IMR-90 (cell line): ENCODE measurements at regions not wholly inside any gene's neighbourhood (a gene's known extent, or its start where the extent isn't known, plus 50 kb on each side); places are given as distances from the start of the nearest gene placed in this dataset.

Experiments
- ATAC-seq: fragments of 200-7000 bp; cut with Tn5 transposase; 2 replicates; pipeline ENCODE4 v1.9.1; 2020; ENCODE audit warnings: low read depth, mild to moderate bottlenecking, moderate library complexity
- BruUV-seq: library from RNA; stranded (reverse); fragments of 400-500 nt; replicated peaks from 2 replicates; lab custom pipeline; 2021; lab: Mats Ljungman, UMichigan
- CTCF ChIA-PET: fragments of 300-600 bp; formaldehyde crosslinking; extraction: SDS; loops from one replicate; lab custom pipeline; 2021; ENCODE audit warnings: antibody characterized with exemption; lab: Yijun Ruan, JAX
- POLR2A ChIA-PET: fragments of 300-600 bp; sonication (Branson Sonifier 250); formaldehyde crosslinking; loops from one replicate; lab custom pipeline; 2022; ENCODE audit warnings: antibody characterized with exemption; ENCODE audit not compliant: unreplicated experiment; lab: Charles Lee
- DNase-seq: peaks from one replicate; pipeline ENCODE4 v3.0.0; 2013
- H2AFZ ChIP-seq: replicated peaks from 2 replicates; pipeline ENCODE3; 2013; ENCODE audit warnings: low read length, mild to moderate bottlenecking; ENCODE audit not compliant: poor library complexity
- H2AK5ac ChIP-seq: 2 replicates; pipeline ENCODE4 v1.6.1; 2013; ENCODE audit warnings: low read depth, low read length, inconsistent platforms
- H2AK9ac ChIP-seq: replicated peaks from 2 replicates; pipeline ENCODE3; 2013; ENCODE audit warnings: mild to moderate bottlenecking, low read depth, low read length, moderate library complexity; ENCODE audit not compliant: poor library complexity
- H2BK120ac ChIP-seq: 2 replicates; pipeline ENCODE4 v1.6.1; 2013; ENCODE audit warnings: low read depth, low read length, inconsistent platforms
- H2BK15ac ChIP-seq: 3 replicates; pipeline ENCODE4 v1.6.1; 2013; ENCODE audit warnings: low read depth, low read length, inconsistent platforms
- H2BK20ac ChIP-seq: 2 replicates; pipeline ENCODE4 v1.6.1; 2013; ENCODE audit warnings: low read depth, mild to moderate bottlenecking, inconsistent platforms, low read length, moderate library complexity
- H2BK5ac ChIP-seq: 2 replicates; pipeline ENCODE4 v1.6.1; 2013; ENCODE audit warnings: mild to moderate bottlenecking, low read depth, low read length, inconsistent platforms; ENCODE audit not compliant: poor library complexity, severe bottlenecking
- H3K14ac ChIP-seq: replicated peaks from 2 replicates; pipeline ENCODE4 v1.6.1; 2013; ENCODE audit warnings: low read depth, low read length, inconsistent platforms
- H3K18ac ChIP-seq: 2 replicates; pipeline ENCODE4 v1.6.1; 2013; ENCODE audit warnings: low read depth, low read length, control low read depth
- H3K23ac ChIP-seq: 2 replicates; pipeline ENCODE4 v1.6.1; 2013; ENCODE audit warnings: low read depth, low read length, inconsistent platforms
- H3K27ac ChIP-seq: 2 replicates; pipeline ENCODE4 v1.5.1; 2013; ENCODE audit warnings: mild to moderate bottlenecking, control low read depth, low read length; ENCODE audit not compliant: insufficient read depth
- H3K27me3 ChIP-seq: 2 replicates; pipeline ENCODE4 v1.6.1; 2013; ENCODE audit warnings: low read length; ENCODE audit not compliant: control insufficient read depth, insufficient read depth
- H3K36me3 ChIP-seq: 2 replicates; pipeline ENCODE4 v1.6.1; 2013; ENCODE audit warnings: low read length, mixed read lengths; ENCODE audit not compliant: control insufficient read depth, insufficient read depth
- H3K4ac ChIP-seq: 2 replicates; pipeline ENCODE4 v1.6.1; 2013; ENCODE audit warnings: low read depth, low read length, inconsistent platforms
- H3K4me1 ChIP-seq: 2 replicates; pipeline ENCODE4 v1.6.1; 2013; ENCODE audit warnings: low read length, mixed read lengths; ENCODE audit not compliant: control insufficient read depth, insufficient read depth
- H3K4me2 ChIP-seq: 2 replicates; pipeline ENCODE4 v1.6.1; 2013; ENCODE audit warnings: low read depth, mild to moderate bottlenecking, control low read depth, low read length, moderate library complexity
- H3K4me3 ChIP-seq: 2 replicates; pipeline ENCODE4 v1.5.1; 2013; ENCODE audit warnings: low read depth, mild to moderate bottlenecking, control low read depth, low read length, moderate library complexity; ENCODE audit not compliant: insufficient read depth
- H3K56ac ChIP-seq: 2 replicates; pipeline ENCODE4 v1.6.1; 2013; ENCODE audit warnings: low read length, inconsistent platforms; ENCODE audit not compliant: insufficient read depth; ENCODE audit errors: extremely low read depth
- H3K79me1 ChIP-seq, 2 experiments: 2 replicates each; pipeline ENCODE4 v1.6.1; 2013; ENCODE audit warnings: low read length in 2 of 2, inconsistent platforms in 1 of 2, low read depth in 1 of 2
- H3K9ac ChIP-seq: 2 replicates; pipeline ENCODE4 v1.6.1; 2013; ENCODE audit warnings: low read depth, low read length, control low read depth
- H3K9me1 ChIP-seq: 2 replicates; pipeline ENCODE4 v1.6.1; 2013; ENCODE audit warnings: low read length, inconsistent platforms; ENCODE audit not compliant: insufficient read depth
- H3K9me3 ChIP-seq: 2 replicates; pipeline ENCODE4 v1.6.1; 2013; ENCODE audit warnings: low read length; ENCODE audit not compliant: control insufficient read depth, insufficient read depth
- H4K20me1 ChIP-seq: 2 replicates; pipeline ENCODE4 v1.6.1; 2013; ENCODE audit warnings: low read length, inconsistent platforms; ENCODE audit not compliant: insufficient read depth
- H4K5ac ChIP-seq: 2 replicates; pipeline ENCODE4 v1.6.1; 2013; ENCODE audit warnings: mild to moderate bottlenecking, low read depth, low read length, control low read depth
- H4K8ac ChIP-seq, 2 experiments: 2 replicates each; pipeline ENCODE4 v1.6.1; 2013; ENCODE audit warnings: low read depth in 2 of 2, low read length in 2 of 2, control low read depth in 1 of 2, inconsistent platforms in 1 of 2
- H4K91ac ChIP-seq: 2 replicates; pipeline ENCODE4 v1.6.1; 2013; ENCODE audit warnings: low read depth, low read length, inconsistent platforms; ENCODE audit not compliant: insufficient read depth
- CEBPB ChIP-seq: IDR thresholded peaks from 2 replicates; pipeline ENCODE4 v1.6.1; 2012; ENCODE audit warnings: low read depth, low read length, improper control_type of control experiment
- CHD1 ChIP-seq: IDR thresholded peaks from 2 replicates; pipeline ENCODE4 v1.6.1; 2012; ENCODE audit warnings: low read depth, low read length, improper control_type of control experiment
- CTCF ChIP-seq: conservative IDR thresholded peaks from 2 replicates; pipeline ENCODE4 v1.5.1; 2012; ENCODE audit warnings: mild to moderate bottlenecking, low read depth, low read length, improper control_type of control experiment
- FOS ChIP-seq: fragments of 150-350 bp; IDR thresholded peaks from 2 replicates; pipeline ENCODE4 v1.6.1; 2016; ENCODE audit warnings: low read depth, low read length
- MAFK ChIP-seq: IDR thresholded peaks from 2 replicates; pipeline ENCODE4 v1.6.1; 2012; ENCODE audit warnings: low read depth, low read length, improper control_type of control experiment
- MAZ ChIP-seq: IDR thresholded peaks from 2 replicates; pipeline ENCODE4 v1.6.1; 2012; ENCODE audit warnings: low read depth, mild to moderate bottlenecking, low read length, improper control_type of control experiment, moderate library complexity, borderline replicate concordance
- MXI1 ChIP-seq: IDR thresholded peaks from 2 replicates; pipeline ENCODE4 v1.6.1; 2012; ENCODE audit warnings: low read depth, mild to moderate bottlenecking, low read length, moderate library complexity, borderline replicate concordance
- NFE2L2 ChIP-seq: fragments of 150-350 bp; IDR thresholded peaks from 2 replicates; pipeline ENCODE4 v1.6.1; 2016; ENCODE audit warnings: low read depth, mild to moderate bottlenecking, low read length
- POLR2A ChIP-seq: IDR thresholded peaks from 2 replicates; pipeline ENCODE4 v1.6.1; 2012; ENCODE audit warnings: mild to moderate bottlenecking, low read depth, low read length
- RFX5 ChIP-seq: IDR thresholded peaks from 2 replicates; pipeline ENCODE4 v1.8.0; 2012; ENCODE audit warnings: low read depth, mild to moderate bottlenecking, low read length, moderate library complexity
- WGBS, 2 experiments: methylation state at CpG; one replicate each; pipeline versions ENCODE4 v1.1.5 to v1.1.7; 2013; ENCODE audit warnings: missing lambda C conversion rate in 2 of 2; ENCODE audit not compliant: insufficient read length in 1 of 2; ENCODE audit errors: extremely low coverage in 2 of 2; 5-methylcytosine and 5-hydroxymethylcytosine counted together
- dilution Hi-C: fragments of 300-500 bp; cut with HindIII; formaldehyde crosslinking; loops from one replicate; pipeline ENCODE4 v1.14.3; 2018; ENCODE audit warnings: low sequenced_read_pairs; ENCODE audit not compliant: unreplicated experiment
- in situ Hi-C: fragments of 300-500 bp; cut with MboI; formaldehyde crosslinking; loops from 3 replicates; pipeline ENCODE4 v1.14.3; 2019; ENCODE audit warnings: low sequenced_read_pairs, inconsistent platforms, mixed read lengths
- intact Hi-C: fragments of 100-400 bp; cut with micrococcal nuclease; formaldehyde crosslinking; loops from 2 replicates; pipeline ENCODE4 v1.10.0; 2022

GRCh38 chr10:113291413-113291812 is 261.4 kb upstream of the HABP2 start:
- Histone ChIP-seq H4K20me1 (no peaks in the 10 kb centered on the region), H3K36me3 (no peaks in the 10 kb centered on the region), H3K79me1 (no peaks in the 10 kb centered on the region), H2AK5ac (no peak overlapping the region), H2BK120ac (no peak overlapping the region), H3K4ac (no peak overlapping the region), H3K4me3 (no peak overlapping the region), H4K8ac (no peak overlapping the region), H3K4me1 (no peaks in the 10 kb centered on the region), H3K27ac (no peak overlapping the region), H3K4me2 (no peak overlapping the region), H2BK15ac (no peak overlapping the region), H3K18ac (no peak overlapping the region), H2BK20ac (no peak overlapping the region), H2AFZ (no peak overlapping the region), H3K9ac (no peak overlapping the region), H3K14ac (no peak overlapping the region), H3K23ac (no peak overlapping the region), H2AK9ac (no peak overlapping the region), H2BK5ac (no peak overlapping the region), H4K5ac (no peak overlapping the region), H3K9me3 (no peaks in the 10 kb centered on the region), H3K9me1 (no peaks in the 10 kb centered on the region), H3K56ac (no peak overlapping the region), H3K27me3 (no peaks in the 10 kb centered on the region; the same call in none of the 2 replicates), H4K91ac (no peak overlapping the region)
- BruUV-seq, result no TSS peak
- in situ Hi-C loops, result no loop called here
- dilution Hi-C loops, result no loop called here
- ChIA-PET POLR2A (no interaction called here), CTCF (no interaction called here)
- DNase-seq (no peak), ATAC-seq (no peak)
- TF ChIP-seq FOS (no peak), CEBPB (no peak), MXI1 (no peak), NFE2L2 (no peak), RFX5 (no peak), MAZ (no peak), MAFK (no peak), CHD1 (no peak), POLR2A (no peak), CTCF (no peak)
- WGBS, 2 experiments, result no CpG with 5 or more reads among the region's 2 CpGs
- intact Hi-C loops, result no loop called here
